NCI-H446 treated with DMSO at 0.1 percent for 48 hours (cell line): ENCODE measurements at regions not wholly inside any gene's neighbourhood (a gene's known extent, or its start where the extent isn't known, plus 50 kb on each side); places are given as distances from the start of the nearest gene placed in this dataset.

ENCODE experiments used
- DNase-seq: peaks from one replicate; lab custom pipeline; 2025; lab: John Stamatoyannopoulos, UW

- DNase-seq = no peak
These were observed 392.2 kb downstream of the C6orf118 start for GRCh38 chr6:164917211-164917610.

DNA sequence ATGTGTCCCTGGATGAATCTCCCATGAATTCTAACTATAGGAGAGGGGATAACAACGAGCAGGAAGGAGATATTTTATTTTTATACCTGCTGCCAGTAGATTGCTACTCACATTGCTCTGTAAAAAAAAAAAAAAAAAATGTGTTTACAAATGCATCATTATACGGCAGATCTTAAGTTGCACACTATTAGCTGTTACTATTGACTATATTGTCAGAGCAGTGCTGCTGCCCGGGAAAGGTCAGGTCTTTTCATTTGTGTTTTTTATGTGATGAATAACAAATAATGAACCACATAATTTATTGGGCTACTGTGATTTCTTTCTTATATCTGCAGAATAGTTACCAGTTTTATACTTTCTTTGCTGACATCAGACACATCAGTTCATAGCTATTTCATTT is 393.3 kb downstream of the C6orf118 start:
- DNase-seq = no peak

GRCh38 chr6:164911873-164912580 is 397.4 kb downstream of the C6orf118 start:
- no peak for DNase-seq

DNA sequence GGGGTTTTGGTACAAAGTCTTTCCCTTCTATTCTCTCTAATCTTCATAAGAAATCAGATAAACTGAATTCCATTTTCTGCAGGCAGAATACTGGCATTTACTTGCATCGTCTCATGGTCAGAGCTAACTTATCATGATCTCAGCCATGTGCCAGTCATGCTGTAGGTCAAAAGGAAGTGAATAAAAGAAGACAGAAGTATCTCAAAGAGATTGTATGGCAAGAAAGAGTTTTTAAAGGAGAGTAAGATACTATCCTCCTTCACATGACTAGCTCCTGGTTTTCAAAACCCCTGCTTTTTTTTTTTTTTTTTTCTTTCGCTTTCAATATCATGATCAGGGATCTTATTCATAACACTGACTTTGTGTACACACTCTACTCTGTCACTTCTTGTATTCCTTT is 398.3 kb downstream of the C6orf118 start:
- no peak for DNase-seq

- no peak for DNase-seq
These were observed 402.6 kb downstream of the C6orf118 start for GRCh38 chr6:164906766-164907165.

DNA sequence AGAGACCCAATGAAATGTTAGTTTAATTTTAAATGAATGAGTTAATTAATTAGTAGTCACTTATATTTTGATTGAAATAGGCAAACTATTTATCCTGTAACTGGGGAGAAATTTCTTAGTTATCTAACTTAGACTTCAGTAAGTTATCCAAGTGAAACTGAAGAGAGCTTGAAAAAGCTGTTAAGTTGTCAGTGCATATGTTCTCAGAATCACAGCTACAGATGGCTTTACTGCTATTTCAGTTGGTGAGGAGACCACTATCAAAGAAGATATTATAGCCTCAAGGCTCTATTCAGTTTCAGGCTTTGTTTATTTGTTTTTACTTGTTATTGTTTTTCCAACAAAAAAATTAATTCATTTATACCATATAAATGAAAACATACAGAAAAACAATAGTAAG is 404.1 kb downstream of the C6orf118 start:
- DNase-seq = no peak

- no peak for DNase-seq
These were observed 411.0 kb downstream of the C6orf118 start for GRCh38 chr6:164898412-164898811.

DNA sequence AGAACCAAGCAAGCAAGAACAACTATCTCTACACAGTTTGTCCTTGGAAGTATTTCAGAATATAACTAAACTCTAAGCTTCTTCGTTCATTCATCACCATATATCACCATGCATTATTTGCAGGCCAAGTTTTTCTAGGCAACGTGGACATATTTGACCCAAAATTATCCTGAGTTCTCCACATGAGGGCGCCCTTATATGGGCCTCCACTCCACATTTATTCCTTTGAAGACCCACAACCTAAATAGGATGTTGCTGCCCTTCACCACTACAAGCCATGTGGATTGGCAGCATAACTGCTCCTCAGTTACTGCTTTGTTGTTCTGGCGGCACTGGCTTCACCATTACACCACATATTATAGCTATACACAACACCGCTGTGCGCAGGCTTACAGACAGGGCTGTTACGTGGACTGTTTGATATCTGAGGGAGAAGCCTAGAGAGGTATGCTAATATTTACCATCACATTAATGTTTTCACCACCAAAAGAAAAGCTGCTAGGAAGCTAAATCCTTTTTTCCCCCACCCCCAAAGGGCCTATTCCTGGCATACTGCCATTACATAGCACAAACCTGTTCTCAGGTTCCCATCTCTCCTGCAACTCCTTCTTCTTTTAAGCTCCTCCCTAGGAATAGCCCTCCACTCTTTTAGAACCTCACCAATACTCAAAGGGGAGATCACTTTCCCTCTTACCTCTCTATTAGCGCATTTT is 411.7 kb downstream of the C6orf118 start:
- DNase-seq = no peak

- DNase-seq = no peak
These were observed 419.4 kb downstream of the C6orf118 start for GRCh38 chr6:164889980-164890379.

DNA sequence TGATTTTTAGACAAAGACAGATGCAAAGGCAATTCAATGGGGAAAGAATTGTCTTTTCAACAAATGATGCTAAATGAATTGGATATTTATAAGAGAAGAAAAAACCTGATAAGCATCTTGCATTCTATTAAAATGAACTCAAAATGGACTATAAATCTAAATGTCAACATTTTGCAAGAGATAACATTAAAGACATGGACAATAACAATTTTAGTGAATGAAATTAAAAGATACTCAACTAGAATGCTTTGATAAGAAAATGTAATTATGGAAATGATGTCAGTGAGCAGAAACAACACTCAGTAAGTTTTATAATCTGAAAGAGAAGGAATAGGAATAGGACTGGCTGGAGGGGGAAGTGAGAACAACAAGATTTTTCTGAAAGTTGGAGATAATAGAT is 421.7 kb downstream of the C6orf118 start:
- DNase-seq = no peak

DNA sequence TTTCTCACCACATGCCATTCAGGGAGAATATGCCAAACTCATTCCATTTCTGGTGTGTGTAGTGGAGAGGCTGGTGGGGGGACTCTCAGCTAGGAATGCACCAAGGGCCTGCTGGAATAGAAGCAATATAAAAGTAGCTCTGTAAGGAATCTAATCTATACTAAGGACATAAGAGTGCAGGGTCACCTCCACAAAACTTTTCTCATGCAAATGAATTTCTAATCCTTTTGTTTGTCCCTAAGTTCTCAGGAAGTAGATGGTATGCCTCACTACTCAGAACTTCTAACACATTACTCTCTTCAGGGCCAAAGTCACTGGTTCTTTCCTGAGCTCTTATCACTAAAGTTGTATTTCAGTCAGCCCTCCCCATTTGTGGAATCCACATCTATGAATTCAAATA is 427.2 kb downstream of the C6orf118 start:
- DNase-seq = no peak

DNA sequence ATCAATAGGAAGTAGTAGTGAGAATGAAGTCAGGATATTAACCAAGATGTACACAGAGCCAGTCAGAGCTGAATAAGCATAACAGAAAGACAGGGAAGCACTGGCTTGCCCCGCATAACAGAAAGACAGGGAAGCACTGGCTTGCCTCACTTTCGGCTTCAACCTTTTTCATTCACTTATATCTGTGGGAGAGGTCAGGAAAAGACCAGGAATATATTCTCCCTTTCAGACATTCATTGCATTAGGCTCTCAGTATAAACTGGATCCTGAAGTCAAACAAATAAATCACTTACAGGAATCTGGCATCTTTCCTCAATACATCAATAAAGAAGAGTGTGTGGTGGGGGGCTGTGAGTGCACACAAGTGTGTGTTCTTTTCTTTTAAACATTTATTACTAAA is 437.6 kb downstream of the C6orf118 start:
- no peak for DNase-seq

GRCh38 chr6:164870164-164870563 is 439.2 kb downstream of the C6orf118 start:
- DNase-seq = no peak

- DNase-seq = no peak
These were observed 447.4 kb downstream of the C6orf118 start for GRCh38 chr6:164861967-164862366.

DNA sequence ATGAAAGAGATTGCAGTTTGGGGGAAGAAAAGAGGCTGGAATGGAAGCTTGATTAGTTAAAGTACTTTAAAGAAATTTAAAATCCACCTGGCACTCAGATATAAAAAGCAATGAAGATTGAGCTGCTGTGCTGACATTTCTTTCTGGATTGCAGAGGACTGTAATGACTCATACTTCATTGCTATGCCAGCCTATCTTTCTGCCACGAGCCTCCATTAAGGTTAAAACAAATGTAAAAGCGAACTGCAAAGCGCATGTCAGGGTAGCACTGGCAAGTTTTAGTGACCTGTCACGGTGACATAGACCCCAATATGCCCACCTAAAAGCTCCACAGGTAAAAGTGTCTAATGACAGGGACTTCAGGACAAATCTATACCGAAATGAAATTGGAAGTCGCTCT is 449.6 kb downstream of the C6orf118 start:
- DNase-seq = no peak

DNA sequence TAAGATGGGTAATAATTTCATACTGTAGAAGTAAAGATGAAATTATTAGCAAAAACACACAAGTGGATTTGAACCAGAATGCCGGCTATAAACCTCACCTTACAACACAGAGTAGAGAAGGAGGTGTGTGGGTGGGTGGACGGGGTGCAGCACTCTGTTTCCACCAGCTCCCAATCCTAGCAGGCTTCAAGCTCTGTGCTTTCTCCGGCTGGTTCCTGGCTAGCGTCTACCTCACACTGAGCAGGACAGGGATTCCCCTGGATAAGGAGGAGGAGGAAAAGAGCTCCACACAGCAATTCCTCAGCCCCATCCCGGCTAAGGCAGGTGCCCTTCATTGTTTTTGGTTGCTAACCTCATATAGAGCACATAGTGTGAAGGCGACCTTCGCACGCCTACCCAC is 453.3 kb downstream of the C6orf118 start:
- no peak for DNase-seq

DNA sequence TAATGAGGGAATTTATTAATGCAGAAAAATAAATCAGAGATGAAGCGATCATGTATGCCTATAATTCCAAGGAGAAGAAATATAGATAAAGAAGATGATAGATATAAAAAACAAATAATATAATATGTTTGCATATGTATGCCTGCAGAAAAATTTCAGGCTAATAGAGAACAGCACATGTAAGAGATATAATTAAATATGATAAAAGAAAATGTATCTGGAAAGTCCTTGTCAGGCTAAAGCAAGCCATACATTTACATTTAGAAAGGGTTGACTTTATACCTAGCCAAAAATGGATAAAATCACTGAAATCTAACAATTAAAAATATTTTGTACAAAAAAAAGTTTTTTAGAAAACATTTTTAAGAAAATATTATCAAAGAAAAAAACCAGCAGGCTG is 454.1 kb downstream of the C6orf118 start:
- DNase-seq = no peak

GRCh38 chr6:164854526-164854925 is 454.9 kb downstream of the C6orf118 start:
- DNase-seq = no peak

- peak; percentile 1 for DNase-seq
These were observed 463.6 kb downstream of the C6orf118 start for GRCh38 chr6:164845773-164846172.

GRCh38 chr6:164842085-164842484 is 467.3 kb downstream of the C6orf118 start:
- no peak for DNase-seq

DNA sequence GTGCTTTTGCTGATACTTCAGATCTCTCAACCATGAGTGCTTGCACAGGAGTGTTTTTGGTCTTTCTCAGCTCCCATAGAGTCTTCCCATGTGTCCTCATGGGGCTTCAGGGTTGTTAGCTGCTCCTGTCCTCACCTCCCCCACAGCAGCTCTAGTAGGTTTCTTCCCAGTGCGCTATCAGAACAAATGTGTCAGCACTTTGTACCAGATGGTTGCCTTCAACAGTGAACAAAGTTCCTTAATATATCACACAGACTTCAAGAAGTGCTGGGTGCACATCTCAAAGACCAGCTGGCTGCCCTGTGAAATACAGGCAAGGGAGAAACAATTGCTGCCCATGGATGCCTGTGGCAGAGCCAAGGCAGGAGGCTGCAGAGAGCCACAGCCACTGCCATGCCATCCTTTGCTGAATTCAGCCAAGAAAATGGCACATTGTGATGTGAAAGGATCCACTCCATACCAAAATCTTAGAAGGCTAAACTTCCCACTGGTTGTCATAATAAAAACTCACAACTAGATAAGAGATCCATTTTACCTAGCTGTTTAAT is 471.3 kb downstream of the C6orf118 start:
- no peak for DNase-seq

DNA sequence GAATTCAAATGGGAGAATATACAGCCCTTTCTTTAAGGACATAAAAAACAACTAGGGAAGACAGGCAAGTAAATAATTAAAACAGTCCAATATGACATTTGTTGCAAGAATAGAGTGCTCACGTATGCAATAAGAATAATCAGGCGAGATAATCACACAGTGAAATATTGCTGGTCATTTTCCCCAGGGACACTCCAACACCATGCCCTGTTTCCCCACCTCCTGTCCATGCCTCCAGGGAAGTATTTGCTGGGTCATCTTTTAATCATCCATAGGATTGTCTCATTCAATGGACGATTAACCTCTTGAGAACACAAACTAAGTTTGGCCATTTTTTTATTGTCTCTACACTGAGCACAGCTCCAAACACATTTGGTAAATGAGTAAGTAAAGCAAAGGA is 472.9 kb downstream of the C6orf118 start:
- DNase-seq = no peak

DNA sequence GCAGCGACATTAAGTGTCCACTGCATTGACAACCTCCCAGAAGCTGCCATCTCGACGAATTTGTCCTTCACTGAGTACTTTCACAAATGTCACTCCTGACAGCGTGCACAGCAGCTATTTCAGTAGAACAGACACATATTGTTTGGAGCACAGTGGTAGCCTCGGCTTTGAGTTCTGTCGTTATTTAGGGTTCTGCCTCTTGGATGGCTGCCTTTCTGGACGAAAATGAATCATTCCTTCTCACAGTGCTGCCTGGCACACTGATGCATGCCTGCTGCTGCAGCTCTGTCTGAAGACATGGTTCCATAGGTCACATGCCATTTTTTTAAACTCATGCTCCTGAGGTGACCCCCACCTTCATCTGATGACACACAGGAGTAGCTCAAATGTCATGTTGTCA is 477.0 kb downstream of the C6orf118 start:
- no peak for DNase-seq

- no peak for DNase-seq
These were observed 481.9 kb downstream of the C6orf118 start for GRCh38 chr6:164827537-164827936.
